Pons (tissue), 1 donor: ENCODE measurements at regions not wholly inside any gene's neighbourhood (a gene's known extent, or its start where the extent isn't known, plus 50 kb on each side); places are given as distances from the start of the nearest gene placed in this dataset.

Experiments used
- DNase-seq: peaks from one replicate; pipeline ENCODE4 v3.0.0-alpha.2; 2016; ENCODE audit warnings: low spot score

- no peak for DNase-seq
Observed at GRCh38 chr14:71362282-71362681, 455.0 kb downstream of the PCNX1 start.

GRCh38 chr14:71362920-71363584 lies 455.8 kb downstream of the PCNX1 start:
- DNase-seq, result peak; percentile 30

- no peak for DNase-seq
Observed at GRCh38 chr14:71363946-71364925, 457.0 kb downstream of the PCNX1 start.

GRCh38 chr14:71365361-71365760 lies 458.1 kb downstream of the PCNX1 start:
- no peak for DNase-seq

GRCh38 chr14:71366861-71367260 lies 459.6 kb downstream of the PCNX1 start:
- DNase-seq, result no peak

GRCh38 chr14:71371711-71372396 lies 464.6 kb downstream of the PCNX1 start:
- no peak for DNase-seq

GRCh38 chr14:71372411-71372838 lies 465.2 kb downstream of the PCNX1 start:
- DNase-seq, result no peak

GRCh38 chr14:71373773-71374172 lies 466.5 kb downstream of the PCNX1 start:
- DNase-seq, result no peak

- DNase-seq, result no peak
Observed at GRCh38 chr14:71374989-71375388, 467.7 kb downstream of the PCNX1 start.

- no peak for DNase-seq
Observed at GRCh38 chr14:71377099-71377498, 469.8 kb downstream of the PCNX1 start.

GRCh38 chr14:71380271-71380670 lies 473.0 kb downstream of the PCNX1 start:
- DNase-seq, result no peak

GRCh38 chr14:71381814-71382213 lies 474.6 kb downstream of the PCNX1 start:
- no peak for DNase-seq

- DNase-seq, result no peak
Observed at GRCh38 chr14:71382315-71382714, 475.1 kb downstream of the PCNX1 start.

- DNase-seq, result no peak
Observed at GRCh38 chr14:71383510-71383909, 476.3 kb downstream of the PCNX1 start.

GRCh38 chr14:71384007-71384845 lies 477.0 kb downstream of the PCNX1 start:
- DNase-seq, result no peak

GRCh38 chr14:71387753-71388152 lies 480.5 kb downstream of the PCNX1 start:
- no peak for DNase-seq

GRCh38 chr14:71388336-71388735 lies 481.1 kb downstream of the PCNX1 start:
- no peak for DNase-seq

- DNase-seq, result no peak
Observed at GRCh38 chr14:71388862-71389261, 481.6 kb downstream of the PCNX1 start.

- no peak for DNase-seq
Observed at GRCh38 chr14:71394386-71394785, 487.1 kb downstream of the PCNX1 start.

GRCh38 chr14:71395151-71395604 lies 487.9 kb downstream of the PCNX1 start:
- no peak for DNase-seq

GRCh38 chr14:71395636-71396035 lies 488.4 kb downstream of the PCNX1 start:
- no peak for DNase-seq
